Neural cell (in vitro differentiated cells): ENCODE measurements at regions not wholly inside any gene's neighbourhood (a gene's known extent, or its start where the extent isn't known, plus 50 kb on each side); places are given as distances from the start of the nearest gene placed in this dataset.

Experiments
- H2AFZ ChIP-seq: fragments of 200-600, 300-800 bp; sonication (generic), shearing (Covaris generic); 2 replicates; pipeline ENCODE4 v1.6.0; 2014; ENCODE audit warnings: low read depth, mild to moderate bottlenecking, antibody characterized with exemption, low read length, moderate library complexity
- H3F3A ChIP-seq: fragments of 200-600 bp; shearing (Covaris generic); 2 replicates; pipeline ENCODE4 v1.6.1; 2016; ENCODE audit warnings: mild to moderate bottlenecking, moderate library complexity, mixed read lengths, antibody characterized with exemption, low read length; ENCODE audit not compliant: insufficient read depth, poor library complexity, severe bottlenecking
- H3K27ac ChIP-seq: fragments of 200-600, 300-800 bp; sonication (generic), shearing (Covaris generic); 2 replicates; pipeline ENCODE4 v1.5.1; 2014; ENCODE audit warnings: mild to moderate bottlenecking, low read length, moderate library complexity
- H3K27me3 ChIP-seq: fragments of 300-800, 200-600 bp; sonication (generic), shearing (Covaris generic); 2 replicates; pipeline ENCODE4 v1.6.0; 2014; ENCODE audit warnings: mild to moderate bottlenecking, low read depth, low read length, moderate library complexity; ENCODE audit not compliant: insufficient read depth
- H3K36me3 ChIP-seq: fragments of 300-800, 200-600 bp; sonication (generic), shearing (Covaris generic); 2 replicates; pipeline ENCODE4 v1.5.1; 2014; ENCODE audit warnings: mild to moderate bottlenecking, antibody characterized with exemption, low read length, moderate library complexity; ENCODE audit not compliant: insufficient read depth
- H3K4me2 ChIP-seq: fragments of 300-800, 200-600 bp; sonication (generic), shearing (Covaris generic); 2 replicates; pipeline ENCODE4 v1.6.0; 2014; ENCODE audit warnings: mild to moderate bottlenecking, low read length
- H3K4me3 ChIP-seq: fragments of 300-800, 200-600 bp; sonication (generic), shearing (Covaris generic); 2 replicates; pipeline ENCODE4 v1.5.1; 2014; ENCODE audit warnings: mild to moderate bottlenecking, low read length, moderate library complexity
- H3K79me2 ChIP-seq: fragments of 200-600 bp; shearing (Covaris generic); replicated peaks from 2 replicates; pipeline ENCODE4 v1.6.0; 2014; ENCODE audit warnings: mild to moderate bottlenecking, low read length, moderate library complexity; ENCODE audit not compliant: insufficient read depth
- H3K9ac ChIP-seq: fragments of 300-800, 200-600 bp; sonication (generic), shearing (Covaris generic); 2 replicates; pipeline ENCODE4 v1.6.1; 2016; ENCODE audit warnings: mild to moderate bottlenecking, low read length, mixed read lengths
- H3K9me2 ChIP-seq: fragments of 200-600 bp; shearing (Covaris generic); 2 replicates; pipeline ENCODE4 v1.6.1; 2016; ENCODE audit warnings: mild to moderate bottlenecking, low read length, mixed read lengths; ENCODE audit not compliant: insufficient read depth
- H3K9me3 ChIP-seq: fragments of 200-600, 300-800 bp; sonication (generic), shearing (Covaris generic); 2 replicates; pipeline ENCODE4 v1.6.1; 2016; ENCODE audit warnings: mild to moderate bottlenecking, mixed run types, low read length, moderate library complexity, mixed read lengths
- H4K20me1 ChIP-seq: fragments of 200-600 bp; shearing (Covaris generic); 2 replicates; pipeline ENCODE4 v1.6.1; 2016; ENCODE audit warnings: mild to moderate bottlenecking, mixed run types; ENCODE audit not compliant: insufficient read depth
- CTCF ChIP-seq: fragments of 450-650 bp; IDR thresholded peaks from 2 replicates; pipeline ENCODE4 v1.5.1; 2014; ENCODE audit warnings: antibody characterized with exemption, mild to moderate bottlenecking, moderate library complexity; ENCODE audit not compliant: poor library complexity, severe bottlenecking
- EP300 ChIP-seq: fragments of 450-650 bp; conservative IDR thresholded peaks from 2 replicates; pipeline ENCODE4 v1.6.1; 2014; ENCODE audit warnings: antibody characterized with exemption, mild to moderate bottlenecking, moderate library complexity; ENCODE audit not compliant: poor library complexity, severe bottlenecking
- EZH2 ChIP-seq: fragments of 200-600, 300-800 bp; shearing (Covaris generic), sonication (generic); IDR thresholded peaks from 2 replicates; pipeline ENCODE4 v1.6.1; 2014; ENCODE audit warnings: antibody characterized with exemption, low read length, borderline replicate concordance, mild to moderate bottlenecking; ENCODE audit not compliant: insufficient read depth, poor library complexity, severe bottlenecking
- MXI1 ChIP-seq: fragments of 450-650 bp; conservative IDR thresholded peaks from 2 replicates; pipeline ENCODE4 v1.6.1; 2014; ENCODE audit warnings: antibody characterized with exemption, mild to moderate bottlenecking; ENCODE audit not compliant: poor library complexity, severe bottlenecking
- POLR2AphosphoS5 ChIP-seq: IDR thresholded peaks from 2 replicates; pipeline ENCODE4 v1.6.1; 2012
- RAD21 ChIP-seq: fragments of 450-650 bp; conservative IDR thresholded peaks from 2 replicates; pipeline ENCODE4 v1.6.1; 2014; ENCODE audit warnings: antibody characterized with exemption, mild to moderate bottlenecking, moderate library complexity
- REST ChIP-seq: IDR thresholded peaks from 2 replicates; pipeline ENCODE4 v1.6.1; 2012; ENCODE audit warnings: borderline replicate concordance
- SMC3 ChIP-seq: fragments of 450-650 bp; conservative IDR thresholded peaks from 2 replicates; pipeline ENCODE4 v1.6.1; 2014; ENCODE audit warnings: antibody characterized with exemption, mild to moderate bottlenecking, moderate library complexity; ENCODE audit not compliant: poor library complexity
- TAF1 ChIP-seq: IDR thresholded peaks from 2 replicates; pipeline ENCODE4 v1.6.1; 2012; ENCODE audit warnings: low read depth

DNA sequence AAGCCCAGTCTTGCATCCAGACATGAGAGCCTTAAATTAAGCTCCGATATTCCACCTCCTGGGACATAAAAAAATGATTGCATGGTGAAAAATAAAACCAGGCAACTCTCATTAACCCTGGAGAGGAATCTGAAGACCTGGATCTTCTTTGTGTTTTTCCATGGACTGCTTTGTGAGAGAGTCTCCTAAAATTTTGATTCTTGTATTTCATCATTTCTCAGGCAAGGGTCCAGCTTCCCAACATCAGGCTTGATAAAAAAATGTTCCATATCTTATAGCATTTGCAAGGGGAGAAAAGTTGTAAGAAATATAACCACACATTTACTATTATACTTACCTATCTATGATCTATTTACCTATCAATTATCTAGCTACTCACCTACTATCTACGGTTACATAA is 327.5 kb upstream of the SPHKAP start:
- Histone ChIP-seq H3K9ac (no peak overlapping the region), H4K20me1 (no peaks in the 10 kb centered on the region)

GRCh38 chr2:228507870-228508269 is 326.4 kb upstream of the SPHKAP start:
- TF ChIP-seq POLR2AphosphoS5 (no peak), REST (no peak), EZH2 (no peak)
- H3K79me2 ChIP-seq = no peaks in the 10 kb centered on the region
- H2AFZ ChIP-seq = no peak overlapping the region
- H3F3A ChIP-seq = no peaks in the 10 kb centered on the region
- H4K20me1 ChIP-seq = no peaks in the 10 kb centered on the region
- no peak overlapping the region for H3K4me2 ChIP-seq
- no peaks in the 10 kb centered on the region for H3K36me3 ChIP-seq
- no peaks in the 10 kb centered on the region for H3K9me3 ChIP-seq
- no peaks in the 10 kb centered on the region for H3K27me3 ChIP-seq
- H3K9me2 ChIP-seq = no peaks in the 10 kb centered on the region
- H3K9ac ChIP-seq = no peak overlapping the region
- H3K27ac ChIP-seq = no peak overlapping the region
- H3K4me3 ChIP-seq = no peak overlapping the region

More for the DNA sequence above, 327.5 kb upstream of the SPHKAP start:
- Histone ChIP-seq H3K4me3 (no peak overlapping the region), H3K27me3 (no peaks in the 10 kb centered on the region), H2AFZ (no peak overlapping the region), H3K9me2 (no peaks in the 10 kb centered on the region), H3K36me3 (no peaks in the 10 kb centered on the region), H3F3A (no peaks in the 10 kb centered on the region), H3K79me2 (no peaks in the 10 kb centered on the region), H3K9me3 (no peaks in the 10 kb centered on the region), H3K27ac (no peak overlapping the region), H3K4me2 (no peak overlapping the region)
- TF ChIP-seq MXI1 (no peak), EP300 (no peak), EZH2 (no peak), POLR2AphosphoS5 (no peak), CTCF (no peak), SMC3 (no peak), RAD21 (no peak), REST (no peak), TAF1 (no peak)
